SK-N-MC (cell line): ENCODE measurements at regions not wholly inside any gene's neighbourhood (a gene's known extent, or its start where the extent isn't known, plus 50 kb on each side); places are given as distances from the start of the nearest gene placed in this dataset.

ENCODE experiments used
- EZH2 ChIP-seq: fragments of 200-600 bp; sonication (generic); IDR thresholded peaks from one replicate; pipeline ENCODE4 v1.6.1; 2017; ENCODE audit warnings: antibody characterized with exemption
- POLR2AphosphoS5 ChIP-seq: IDR thresholded peaks from 2 replicates; pipeline ENCODE4 v1.6.1; 2012; ENCODE audit warnings: mild to moderate bottlenecking, low read depth, low read length, borderline replicate concordance

DNA sequence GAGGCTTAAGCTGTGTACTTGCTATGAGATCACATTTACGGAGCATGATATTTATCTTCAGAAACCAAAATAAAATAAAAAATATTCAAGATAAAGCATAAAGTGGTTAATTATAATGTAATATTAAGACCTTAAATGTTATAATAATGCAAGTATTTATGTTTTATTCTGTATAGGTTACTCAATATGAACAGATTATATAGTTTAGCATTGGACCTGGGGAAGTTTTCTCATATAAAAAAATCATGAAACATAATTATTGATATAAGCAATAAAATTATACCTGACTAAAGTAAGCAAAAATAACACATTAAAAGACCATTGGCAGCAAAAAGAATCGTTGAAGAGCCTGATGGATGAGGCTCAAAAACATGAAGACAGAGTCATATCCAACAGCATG is 516.2 kb downstream of the SLC16A7 start:
- no peak for TF ChIP-seq POLR2AphosphoS5
- no peak for TF ChIP-seq EZH2
